Endothelial cell of umbilical vein (primary cell): ENCODE measurements at regions not wholly inside any gene's neighbourhood (a gene's known extent, or its start where the extent isn't known, plus 50 kb on each side); places are given as distances from the start of the nearest gene placed in this dataset.

Experiments used
- BruUV-seq: library from RNA; stranded (reverse); fragments of 400-500 nt; replicated peaks from 2 replicates; lab custom pipeline; 2021; lab: Mats Ljungman, UMichigan
- CTCF ChIA-PET: fragments of 300-600, 350-600 bp; sonication (Branson Sonifier 250); formaldehyde crosslinking; loops from one replicate; lab custom pipeline; 2021; ENCODE audit warnings: antibody characterized with exemption, inconsistent platforms; lab: Charles Lee
- POLR2A ChIA-PET: fragments of 300-600, 350-600 bp; sonication (Branson Sonifier 250); formaldehyde crosslinking; loops from one replicate; lab custom pipeline; 2021; ENCODE audit warnings: antibody characterized with exemption, inconsistent platforms; lab: Charles Lee
- DNase-seq: peaks from one replicate; pipeline ENCODE4 v3.0.0-alpha.2; 2011; ENCODE audit warnings: low read depth, low spot score
- FAIRE-seq: peaks from 2 replicates; lab custom pipeline; 2011; peaks lifted over from hg19 to GRCh38; lab: Jason Lieb, UNC
- H2AFZ ChIP-seq: 2 replicates; pipeline ENCODE4 v1.6.0; 2012; ENCODE audit warnings: low read depth, low read length, control low read depth, inconsistent platforms
- H3K27ac ChIP-seq: 2 replicates; pipeline ENCODE4 v1.5.1; 2011; ENCODE audit warnings: low read depth, mild to moderate bottlenecking, control low read depth, low read length, moderate library complexity; ENCODE audit not compliant: insufficient read depth
- H3K27me3 ChIP-seq, 2 experiments: 2 replicates each; pipeline versions ENCODE4 v1.6.0 to v1.6.1; 2011; ENCODE audit warnings: low read length in 2 of 2, mixed read lengths in 1 of 2; ENCODE audit not compliant: control insufficient read depth in 2 of 2, insufficient read depth in 2 of 2
- H3K36me3 ChIP-seq, 2 experiments: 2 replicates in 1 of 2; 3 replicates in 1 of 2; pipeline ENCODE4 v1.5.1; 2011; ENCODE audit warnings: low read length in 2 of 2, mild to moderate bottlenecking in 1 of 2, moderate library complexity in 1 of 2; ENCODE audit not compliant: control insufficient read depth in 2 of 2, insufficient read depth in 2 of 2; ENCODE audit errors: extremely low read depth in 1 of 2
- H3K4me1 ChIP-seq: 3 replicates; pipeline ENCODE4 v1.5.1; 2011; ENCODE audit warnings: mild to moderate bottlenecking, low read length; ENCODE audit not compliant: control insufficient read depth, insufficient read depth; ENCODE audit errors: extremely low read depth
- H3K4me2 ChIP-seq: 2 replicates; pipeline ENCODE4 v1.6.1; 2011; ENCODE audit warnings: low read length, control low read depth, mixed read lengths; ENCODE audit not compliant: insufficient read depth
- H3K4me3 ChIP-seq, 3 experiments: fragments of 200-600 bp in 1 of 3; sonication (generic), shearing (Covaris generic) in 1 of 3; replicated peaks in 1 of 3; 2 replicates each; pipeline ENCODE4 v1.5.1; 2011 to 2016; ENCODE audit warnings: control low read depth in 3 of 3, low read length in 3 of 3, mild to moderate bottlenecking in 2 of 3, inconsistent platforms in 1 of 3, low read depth in 1 of 3, moderate library complexity in 1 of 3; ENCODE audit not compliant: insufficient read depth in 1 of 3
- H3K79me2 ChIP-seq: 2 replicates; pipeline ENCODE4 v1.6.0; 2012; ENCODE audit warnings: low read length, inconsistent platforms; ENCODE audit not compliant: control insufficient read depth, insufficient read depth
- H3K9ac ChIP-seq: replicated peaks from 2 replicates; pipeline ENCODE3; 2011; ENCODE audit warnings: low read length, control low read depth; ENCODE audit not compliant: insufficient read depth; ENCODE audit errors: extremely low read depth
- H3K9me1 ChIP-seq: replicated peaks from 3 replicates; pipeline ENCODE4 v1.6.0; 2011; ENCODE audit warnings: mild to moderate bottlenecking, low read length; ENCODE audit not compliant: control insufficient read depth, insufficient read depth; ENCODE audit errors: extremely low read depth
- H3K9me3 ChIP-seq: replicated peaks from 2 replicates; pipeline ENCODE4 v1.5.1; 2012; ENCODE audit warnings: low read length, inconsistent platforms; ENCODE audit not compliant: control insufficient read depth, insufficient read depth
- H4K20me1 ChIP-seq: replicated peaks from 2 replicates; pipeline ENCODE3; 2011; ENCODE audit warnings: mild to moderate bottlenecking, low read length; ENCODE audit not compliant: control insufficient read depth, insufficient read depth; ENCODE audit errors: extremely low read depth
- CTCF ChIP-seq, 2 donors: IDR thresholded peaks; 1 replicate in 1 of 2; 2 replicates in 1 of 2; pipeline ENCODE4 v1.5.1; 2011; ENCODE audit warnings: low read length in 2 of 2, mild to moderate bottlenecking in 2 of 2, moderate library complexity in 2 of 2, control low read depth in 1 of 2, inconsistent platforms in 1 of 2, low read depth in 1 of 2; ENCODE audit not compliant: insufficient read depth in 1 of 2; ENCODE audit errors: extremely low read depth in 1 of 2
- EZH2 ChIP-seq: IDR thresholded peaks from 2 replicates; pipeline ENCODE4 v1.6.1; 2012; ENCODE audit warnings: borderline replicate concordance, low read depth, mild to moderate bottlenecking, moderate library complexity, low read length, inconsistent platforms; ENCODE audit not compliant: severe bottlenecking
- FOS ChIP-seq: IDR thresholded peaks from 2 replicates; pipeline ENCODE4 v1.6.1; 2011; ENCODE audit warnings: mild to moderate bottlenecking, low read length, moderate library complexity, borderline replicate concordance; ENCODE audit not compliant: insufficient read depth
- GATA2 ChIP-seq: IDR thresholded peaks from 2 replicates; pipeline ENCODE4 v1.7.0; 2011; ENCODE audit warnings: low read depth, mild to moderate bottlenecking, moderate library complexity, mixed read lengths, low read length; ENCODE audit not compliant: insufficient read length, insufficient read depth
- JUN ChIP-seq: IDR thresholded peaks from 2 replicates; pipeline ENCODE4 v1.6.1; 2011; ENCODE audit warnings: borderline replicate concordance, low read depth; ENCODE audit not compliant: insufficient read length, insufficient read depth
- MYC ChIP-seq: IDR thresholded peaks from one replicate; pipeline ENCODE4 v1.6.1; 2011; ENCODE audit warnings: mild to moderate bottlenecking, low read depth, low read length
- POLR2A ChIP-seq: IDR thresholded peaks from 2 replicates; pipeline ENCODE4 v1.6.1; 2012; ENCODE audit warnings: low read depth, mild to moderate bottlenecking, control low read depth, low read length
- POLR2AphosphoS5 ChIP-seq: IDR thresholded peaks from 2 replicates; pipeline ENCODE4 v1.6.1; 2012; ENCODE audit warnings: low read depth, mild to moderate bottlenecking, control low read depth, low read length, moderate library complexity; ENCODE audit not compliant: insufficient read depth
- dilution Hi-C: fragments of 300-500 bp; cut with MboI; formaldehyde crosslinking; loops from one replicate; pipeline ENCODE4 v1.15.0; 2019; ENCODE audit warnings: low sequenced_read_pairs; ENCODE audit not compliant: extremely low pct_ligation_motif_present
- intact Hi-C: fragments of 100-400 bp; cut with micrococcal nuclease; formaldehyde crosslinking; loops from one replicate; pipeline ENCODE4 v1.10.0; 2022
- TF ChIP-seq, protein P1 (sequence below): IDR thresholded peaks from 2 replicates; pipeline ENCODE4 v1.6.1; 2011; ENCODE audit not compliant: insufficient read depth, insufficient read length

- H3K4me3 ChIP-seq = no peak overlapping the region
- H3K36me3 ChIP-seq = no peaks in the 10 kb centered on the region
- DNase-seq = no peak
- H3K9me3 ChIP-seq = no peaks in the 10 kb centered on the region
- FAIRE-seq = no peak
- POLR2A ChIA-PET = no interaction called here
- no peaks in the 10 kb centered on the region for H3K27me3 ChIP-seq
- no peak overlapping the region for H3K27ac ChIP-seq
- peaks cover 20% of the 10 kb centered on the region for H3K4me1 ChIP-seq
- H3K4me2 ChIP-seq = no peak overlapping the region
- TF ChIP-seq MYC (no peak), GATA2 (no peak), CTCF (IDR thresholded peaks at IDR 0.05; ENCODE audit: extremely low read depth in 1 of 2, insufficient read depth in 1 of 2, low read depth in 1 of 2, low read length in 2 of 2) (no peak), POLR2AphosphoS5 (no peak), POLR2A (no peak), EZH2 (no peak), FOS (no peak), JUN (no peak)
- TF ChIP-seq, protein P1, sequence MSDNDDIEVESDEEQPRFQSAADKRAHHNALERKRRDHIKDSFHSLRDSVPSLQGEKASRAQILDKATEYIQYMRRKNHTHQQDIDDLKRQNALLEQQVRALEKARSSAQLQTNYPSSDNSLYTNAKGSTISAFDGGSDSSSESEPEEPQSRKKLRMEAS = no peak
- H4K20me1 ChIP-seq = no peaks in the 10 kb centered on the region
- no peaks in the 10 kb centered on the region for H3K79me2 ChIP-seq
- BruUV-seq = no TSS peak
- dilution Hi-C loops = no loop called here
- intact Hi-C loops = no loop called here
- H2AFZ ChIP-seq = no peak overlapping the region
- CTCF ChIA-PET = interaction anchor here (0.5 to 2.5 kb wide), 4 partner anchors 14 to 76 kb away, joined by 4 to 19 read pairs (median 5); no protein-coding TSS in a partner anchor
- H3K9me1 ChIP-seq = no peaks in the 10 kb centered on the region
- H3K9ac ChIP-seq = no peak overlapping the region
These were observed 278.3 kb downstream of the SEC14L1 start for GRCh38 chr17:77419095-77419494.
